ENCODE measurements at regions not wholly inside any gene's neighbourhood (a gene's known extent, or its start where the extent isn't known, plus 50 kb on each side); places are given as distances from the start of the nearest gene placed in this dataset.

DNA sequence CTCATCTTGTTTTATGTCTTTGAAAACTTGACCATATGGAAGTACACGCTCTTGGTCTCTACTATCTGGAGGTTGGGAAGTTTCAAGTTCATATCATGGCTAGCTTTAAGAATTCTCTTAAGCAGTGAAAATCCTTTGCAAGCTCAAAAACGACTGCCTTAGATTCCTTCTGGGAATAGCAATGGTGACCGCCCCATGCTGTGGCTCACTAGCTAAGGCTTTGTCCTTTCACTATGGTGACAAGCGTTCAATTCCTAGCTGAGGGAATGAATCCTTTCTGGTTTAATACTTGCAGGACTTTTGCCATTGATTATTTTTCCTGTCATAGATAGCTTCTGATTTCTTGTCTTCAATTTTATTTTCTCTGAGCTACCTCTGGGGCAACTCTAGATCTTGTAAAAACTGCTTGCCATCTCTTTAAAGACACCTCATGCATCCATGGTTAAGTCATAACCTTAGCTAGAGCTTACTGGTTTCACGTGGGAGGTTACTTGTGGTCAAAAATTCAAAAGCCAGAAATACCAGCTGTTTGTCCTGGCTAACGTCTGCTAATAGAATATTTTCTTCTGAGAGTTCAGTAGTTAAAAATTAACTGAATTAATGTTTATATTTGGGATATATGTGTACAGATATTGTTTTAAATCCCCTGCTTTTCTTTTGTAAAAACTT, 673.4 kb upstream of the CBLB start:
- no peak for TF ChIP-seq POLR2A (IDR thresholded peaks at IDR 0.05)
- TF ChIP-seq, protein P1, sequence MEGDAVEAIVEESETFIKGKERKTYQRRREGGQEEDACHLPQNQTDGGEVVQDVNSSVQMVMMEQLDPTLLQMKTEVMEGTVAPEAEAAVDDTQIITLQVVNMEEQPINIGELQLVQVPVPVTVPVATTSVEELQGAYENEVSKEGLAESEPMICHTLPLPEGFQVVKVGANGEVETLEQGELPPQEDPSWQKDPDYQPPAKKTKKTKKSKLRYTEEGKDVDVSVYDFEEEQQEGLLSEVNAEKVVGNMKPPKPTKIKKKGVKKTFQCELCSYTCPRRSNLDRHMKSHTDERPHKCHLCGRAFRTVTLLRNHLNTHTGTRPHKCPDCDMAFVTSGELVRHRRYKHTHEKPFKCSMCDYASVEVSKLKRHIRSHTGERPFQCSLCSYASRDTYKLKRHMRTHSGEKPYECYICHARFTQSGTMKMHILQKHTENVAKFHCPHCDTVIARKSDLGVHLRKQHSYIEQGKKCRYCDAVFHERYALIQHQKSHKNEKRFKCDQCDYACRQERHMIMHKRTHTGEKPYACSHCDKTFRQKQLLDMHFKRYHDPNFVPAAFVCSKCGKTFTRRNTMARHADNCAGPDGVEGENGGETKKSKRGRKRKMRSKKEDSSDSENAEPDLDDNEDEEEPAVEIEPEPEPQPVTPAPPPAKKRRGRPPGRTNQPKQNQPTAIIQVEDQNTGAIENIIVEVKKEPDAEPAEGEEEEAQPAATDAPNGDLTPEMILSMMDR (IDR thresholded peaks at IDR 0.05), result no peak

Measured in body of pancreas (tissue), 4 donors.